ENCODE measurements at regions not wholly inside any gene's neighbourhood (a gene's known extent, or its start where the extent isn't known, plus 50 kb on each side); places are given as distances from the start of the nearest gene placed in this dataset.

- no peak for DNase-seq
- H3K4me3 Mint-ChIP-seq: no peak overlapping the region
- TF ChIP-seq CTCF (IDR thresholded peaks at IDR 0.05): no peak
- no peak overlapping the region for H3K27ac Mint-ChIP-seq
- H3K4me1 Mint-ChIP-seq (ENCODE audit: low read depth): no peaks in the 10 kb centered on the region
- no peaks in the 10 kb centered on the region for H3K36me3 Mint-ChIP-seq (ENCODE audit: low read depth)
- H3K27me3 Mint-ChIP-seq (ENCODE audit: insufficient read depth): no peaks in the 10 kb centered on the region
- peaks cover 29% of the 10 kb centered on the region for H3K9me3 Mint-ChIP-seq
These were observed 646.6 kb downstream of the TUSC7 start for GRCh38 chr3:117356091-117356705.

- no peaks in the 10 kb centered on the region for H3K4me1 Mint-ChIP-seq (ENCODE audit: low read depth)
- H3K4me3 Mint-ChIP-seq: no peak overlapping the region
- no peak overlapping the region for H3K27ac Mint-ChIP-seq
- H3K9me3 Mint-ChIP-seq: peaks cover 50% of the 10 kb centered on the region
- no peaks in the 10 kb centered on the region for H3K36me3 Mint-ChIP-seq (ENCODE audit: low read depth)
- no peak for TF ChIP-seq CTCF (IDR thresholded peaks at IDR 0.05)
- no peaks in the 10 kb centered on the region for H3K27me3 Mint-ChIP-seq (ENCODE audit: insufficient read depth)
- DNase-seq: no peak
These were observed 649.2 kb downstream of the TUSC7 start for GRCh38 chr3:117358717-117359314.

GRCh38 chr3:117366574-117366973, 657.0 kb downstream of the TUSC7 start:
- no peaks in the 10 kb centered on the region for H3K27me3 Mint-ChIP-seq (ENCODE audit: insufficient read depth)
- no peaks in the 10 kb centered on the region for H3K4me1 Mint-ChIP-seq (ENCODE audit: low read depth)
- peaks cover 53% of the 10 kb centered on the region for H3K9me3 Mint-ChIP-seq
- no peak overlapping the region for H3K27ac Mint-ChIP-seq
- H3K36me3 Mint-ChIP-seq (ENCODE audit: low read depth): no peaks in the 10 kb centered on the region
- no peak for TF ChIP-seq CTCF (IDR thresholded peaks at IDR 0.05)
- no peak for DNase-seq
- no peak overlapping the region for H3K4me3 Mint-ChIP-seq

GRCh38 chr3:117367861-117368260, 658.3 kb downstream of the TUSC7 start:
- Mint-ChIP-seq H3K9me3 (peaks cover 44% of the 10 kb centered on the region), H3K4me1 (ENCODE audit: low read depth) (no peaks in the 10 kb centered on the region), H3K36me3 (ENCODE audit: low read depth) (no peaks in the 10 kb centered on the region), H3K27ac (no peak overlapping the region), H3K4me3 (no peak overlapping the region), H3K27me3 (ENCODE audit: insufficient read depth) (no peaks in the 10 kb centered on the region)
- no peak for TF ChIP-seq CTCF (IDR thresholded peaks at IDR 0.05)
- DNase-seq: no peak

- Mint-ChIP-seq H3K36me3 (ENCODE audit: low read depth) (no peaks in the 10 kb centered on the region), H3K27ac (no peak overlapping the region)
These were observed 671.1 kb downstream of the TUSC7 start for GRCh38 chr3:117380631-117381030.

More at GRCh38 chr3:117380631-117381030, 671.1 kb downstream of the TUSC7 start:
- Mint-ChIP-seq H3K4me1 (ENCODE audit: low read depth) (no peaks in the 10 kb centered on the region), H3K9me3 (peaks cover 37% of the 10 kb centered on the region), H3K27me3 (ENCODE audit: insufficient read depth) (no peaks in the 10 kb centered on the region), H3K4me3 (no peak overlapping the region)
- TF ChIP-seq CTCF (IDR thresholded peaks at IDR 0.05): no peak
- DNase-seq: no peak
